Sigmoid colon (tissue), 4 donors: ENCODE measurements at regions not wholly inside any gene's neighbourhood (a gene's known extent, or its start where the extent isn't known, plus 50 kb on each side); places are given as distances from the start of the nearest gene placed in this dataset.

Experiments used
- CTCF ChIP-seq, 4 experiments: fragments of 450-650 bp in 3 of 4; fragments of 200-600 bp in 1 of 4; IDR thresholded peaks; one replicate each; pipeline ENCODE4 v1.5.1; 2016 to 2019; ENCODE audit warnings: antibody characterized with exemption in 4 of 4, mild to moderate bottlenecking in 3 of 4, moderate library complexity in 2 of 4
- EP300 ChIP-seq, 4 donors: sonication (generic); formaldehyde crosslinking; IDR thresholded peaks; one replicate each; pipeline ENCODE4 v1.6.1; 2017; ENCODE audit warnings: antibody characterized with exemption in 4 of 4
- POLR2A ChIP-seq, 2 donors: fragments of 450-650 bp; IDR thresholded peaks; one replicate each; pipeline ENCODE4 v1.6.1; 2016; ENCODE audit warnings: antibody characterized with exemption in 2 of 2, mild to moderate bottlenecking in 2 of 2, moderate library complexity in 2 of 2

- TF ChIP-seq CTCF (IDR thresholded peaks at IDR 0.05) (no peak), EP300 (IDR thresholded peaks at IDR 0.05) (no peak), POLR2A (IDR thresholded peaks at IDR 0.05) (no peak)
Observed at GRCh38 chr5:156021866-156022265, 305.1 kb upstream of the SGCD start.
